ENCODE measurements at regions not wholly inside any gene's neighbourhood (a gene's known extent, or its start where the extent isn't known, plus 50 kb on each side); places are given as distances from the start of the nearest gene placed in this dataset.

DNA sequence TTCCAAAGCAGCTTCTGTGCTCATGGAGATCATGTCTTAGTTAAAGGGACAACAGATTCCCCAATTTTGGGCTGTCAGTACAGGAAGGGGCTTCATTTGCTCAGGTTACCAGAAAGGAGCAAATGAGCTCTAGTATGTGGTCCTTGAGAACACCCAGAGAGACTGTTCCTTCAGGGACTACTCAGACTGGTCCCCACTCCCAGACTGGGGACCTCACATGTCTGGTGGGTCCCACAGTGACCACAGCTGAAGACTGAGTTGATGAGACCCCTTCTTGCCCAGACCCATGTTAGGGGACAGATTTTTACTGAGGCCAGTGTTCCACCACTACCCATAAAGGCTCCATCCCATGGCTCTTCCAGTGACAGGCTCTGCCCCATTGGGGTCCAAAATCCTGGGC is 1695.2 kb downstream of the TP53TG3F start:
- no peak for TF ChIP-seq HIVEP1 (CRISPR knock-in tag; IDR thresholded peaks at IDR 0.05)
- TF ChIP-seq CTCF (IDR thresholded peaks at IDR 0.05 in 2 of 3, conservative IDR thresholded peaks at IDR 0.05 in 1 of 3; ENCODE audit: insufficient read depth in 2 of 3, low read depth in 1 of 3, low read length in 3 of 3) = no peak
- TF ChIP-seq EZH2 (IDR thresholded peaks at IDR 0.05; ENCODE audit: borderline replicate concordance, low read depth, low read length) = no peak
- TF ChIP-seq CBX1 (IDR thresholded peaks at IDR 0.05; ENCODE audit: low read depth) = no peak
- no peak for TF ChIP-seq NFIC (IDR thresholded peaks at IDR 0.05)
- no peak for TF ChIP-seq ZNF766 (CRISPR knock-in tag; conservative IDR thresholded peaks at IDR 0.05)
- TF ChIP-seq NFRKB (IDR thresholded peaks at IDR 0.05; ENCODE audit: low read depth) = no peak
- TF ChIP-seq FOXP1 (CRISPR knock-in tag; IDR thresholded peaks at IDR 0.05) = no peak
- TF ChIP-seq HOMEZ (CRISPR knock-in tag; IDR thresholded peaks at IDR 0.05) = no peak

Data from K562 (cell line).